WI38 (cell line): ENCODE measurements at regions not wholly inside any gene's neighbourhood (a gene's known extent, or its start where the extent isn't known, plus 50 kb on each side); places are given as distances from the start of the nearest gene placed in this dataset.

Source experiments
- H3K4me3 ChIP-seq: 2 replicates; pipeline ENCODE4 v1.5.1; 2011; ENCODE audit warnings: low read depth, mild to moderate bottlenecking, control low read depth, low read length
- TF ChIP-seq, protein P1 (sequence below): IDR thresholded peaks from 2 replicates; pipeline ENCODE4 v1.5.1; 2012; ENCODE audit warnings: low read depth, mild to moderate bottlenecking, control low read depth, low read length

DNA sequence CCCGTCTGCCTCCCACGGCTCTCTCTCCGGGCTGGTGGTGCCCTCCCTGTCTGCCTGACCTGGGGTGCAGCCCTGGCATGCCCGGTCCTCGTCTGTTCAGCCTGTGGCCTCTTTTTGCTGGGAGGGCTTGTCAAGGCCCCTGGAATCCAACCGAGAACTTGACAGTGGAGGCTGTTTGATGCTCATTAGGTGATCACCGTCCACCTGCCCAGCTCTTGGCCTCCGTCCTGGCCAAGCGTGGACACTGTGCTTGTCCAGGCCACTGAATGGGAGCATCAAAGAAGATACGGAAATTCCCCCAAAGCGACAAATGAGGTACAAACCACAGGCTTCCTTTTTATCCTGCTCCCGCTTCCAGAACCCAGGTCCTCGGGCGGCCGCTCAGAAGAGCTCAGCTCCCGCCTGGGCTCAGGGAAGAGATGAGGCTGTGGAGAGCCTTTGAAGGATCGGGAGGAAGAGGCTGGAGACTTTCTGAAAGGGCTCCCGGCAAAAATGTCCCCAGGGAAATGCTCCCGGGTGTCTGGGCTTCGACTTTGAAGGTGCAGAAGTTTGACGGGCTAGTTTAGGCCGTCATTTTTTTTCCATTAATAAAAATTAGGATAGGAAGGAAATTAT is 1273.9 kb downstream of the BRD1 start:
- TF ChIP-seq, protein P1, sequence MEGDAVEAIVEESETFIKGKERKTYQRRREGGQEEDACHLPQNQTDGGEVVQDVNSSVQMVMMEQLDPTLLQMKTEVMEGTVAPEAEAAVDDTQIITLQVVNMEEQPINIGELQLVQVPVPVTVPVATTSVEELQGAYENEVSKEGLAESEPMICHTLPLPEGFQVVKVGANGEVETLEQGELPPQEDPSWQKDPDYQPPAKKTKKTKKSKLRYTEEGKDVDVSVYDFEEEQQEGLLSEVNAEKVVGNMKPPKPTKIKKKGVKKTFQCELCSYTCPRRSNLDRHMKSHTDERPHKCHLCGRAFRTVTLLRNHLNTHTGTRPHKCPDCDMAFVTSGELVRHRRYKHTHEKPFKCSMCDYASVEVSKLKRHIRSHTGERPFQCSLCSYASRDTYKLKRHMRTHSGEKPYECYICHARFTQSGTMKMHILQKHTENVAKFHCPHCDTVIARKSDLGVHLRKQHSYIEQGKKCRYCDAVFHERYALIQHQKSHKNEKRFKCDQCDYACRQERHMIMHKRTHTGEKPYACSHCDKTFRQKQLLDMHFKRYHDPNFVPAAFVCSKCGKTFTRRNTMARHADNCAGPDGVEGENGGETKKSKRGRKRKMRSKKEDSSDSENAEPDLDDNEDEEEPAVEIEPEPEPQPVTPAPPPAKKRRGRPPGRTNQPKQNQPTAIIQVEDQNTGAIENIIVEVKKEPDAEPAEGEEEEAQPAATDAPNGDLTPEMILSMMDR = no peak
- no peak overlapping the region for H3K4me3 ChIP-seq

DNA sequence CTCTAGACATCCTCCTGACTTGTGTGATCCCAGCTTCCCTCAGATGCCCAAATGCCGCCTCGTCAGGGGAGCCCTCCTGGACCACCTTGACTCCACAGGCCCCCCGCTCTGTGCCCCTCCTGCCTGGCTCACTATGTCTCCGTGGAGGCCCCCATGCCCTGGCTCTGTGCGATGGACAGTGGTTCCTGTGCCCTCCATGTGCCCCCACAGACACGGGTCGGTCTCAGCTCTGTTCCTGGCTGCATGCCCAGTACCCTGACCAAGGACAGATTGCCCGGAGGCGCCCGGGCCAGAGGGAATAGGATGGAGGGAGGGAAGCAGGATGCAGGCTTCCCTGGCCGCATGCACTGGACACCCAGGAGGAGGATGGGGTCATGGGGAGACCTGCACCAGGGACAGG is 1274.6 kb downstream of the BRD1 start:
- TF ChIP-seq, protein P1 = no peak
- H3K4me3 ChIP-seq = no peak overlapping the region

DNA sequence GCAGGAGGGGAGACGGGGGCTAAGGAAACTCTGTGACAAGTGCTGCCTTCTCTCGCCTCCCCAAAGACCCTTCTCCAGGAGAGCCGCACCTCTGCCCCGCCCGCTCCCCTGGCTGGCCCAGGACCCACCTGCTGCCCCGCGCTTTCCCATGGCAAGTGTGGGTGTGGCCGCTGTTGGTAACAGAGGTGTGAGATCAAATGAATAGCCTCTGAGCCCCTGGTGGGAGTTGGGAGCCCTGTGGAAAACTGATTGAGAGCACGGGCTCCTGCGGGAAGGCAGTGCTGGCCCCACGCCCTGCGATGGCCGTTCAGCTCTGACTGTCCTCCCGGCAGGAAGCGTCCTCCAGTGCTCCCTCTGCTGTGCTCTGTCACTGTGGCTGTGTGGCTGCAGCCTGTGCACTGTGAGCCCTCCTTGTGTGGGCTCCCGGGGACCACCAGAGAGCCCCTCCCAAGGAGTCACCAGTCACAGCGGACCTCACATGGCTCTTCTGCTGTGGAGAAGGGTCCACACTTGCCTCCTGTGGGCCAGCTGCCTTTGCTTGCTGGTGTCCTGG is 1275.9 kb downstream of the BRD1 start:
- TF ChIP-seq, protein P1 = no peak
- H3K4me3 ChIP-seq = no peak overlapping the region

DNA sequence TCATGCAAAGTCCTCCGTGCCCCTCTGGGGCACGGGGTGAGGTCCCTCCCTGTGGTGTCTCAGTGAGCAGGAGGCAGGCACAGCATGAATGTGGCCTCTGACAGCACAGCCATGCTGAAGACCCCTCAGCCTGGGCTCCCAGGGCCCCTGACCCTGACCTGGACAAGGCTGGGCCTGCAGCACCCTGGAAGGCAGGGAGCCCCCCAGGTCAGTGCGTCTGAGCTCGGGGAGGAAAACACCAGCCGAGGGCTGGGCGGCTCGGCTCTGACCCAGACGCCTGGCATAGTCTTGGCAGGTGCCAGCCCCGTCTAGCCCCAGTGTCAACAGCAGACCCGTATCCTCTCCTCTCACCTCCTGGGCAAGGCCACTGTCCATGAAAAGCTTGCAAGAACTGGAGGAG is 1276.6 kb downstream of the BRD1 start:
- H3K4me3 ChIP-seq = no peak overlapping the region
- TF ChIP-seq, protein P1 = no peak

DNA sequence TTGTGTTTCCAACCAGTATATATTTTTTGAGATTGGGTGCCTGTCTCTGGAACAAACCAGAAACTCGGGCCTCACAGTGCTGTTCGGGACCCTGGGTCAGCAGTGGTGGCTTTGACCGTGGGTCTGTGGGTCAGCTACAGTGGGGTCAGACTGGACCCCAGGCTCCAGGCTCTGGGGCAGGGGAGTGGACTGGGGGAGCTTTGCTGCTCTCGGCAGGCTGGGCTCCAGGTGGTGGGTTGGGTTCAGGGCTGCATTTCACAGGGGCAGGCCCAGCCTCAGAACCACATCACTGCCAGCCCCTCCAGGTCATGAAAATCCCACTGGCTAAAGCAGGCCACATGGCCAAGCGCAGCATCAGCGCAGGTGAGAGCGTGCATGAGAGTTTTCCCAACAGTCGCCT is 1279.3 kb downstream of the BRD1 start:
- H3K4me3 ChIP-seq = no peak overlapping the region
- TF ChIP-seq, protein P1 = no peak

DNA sequence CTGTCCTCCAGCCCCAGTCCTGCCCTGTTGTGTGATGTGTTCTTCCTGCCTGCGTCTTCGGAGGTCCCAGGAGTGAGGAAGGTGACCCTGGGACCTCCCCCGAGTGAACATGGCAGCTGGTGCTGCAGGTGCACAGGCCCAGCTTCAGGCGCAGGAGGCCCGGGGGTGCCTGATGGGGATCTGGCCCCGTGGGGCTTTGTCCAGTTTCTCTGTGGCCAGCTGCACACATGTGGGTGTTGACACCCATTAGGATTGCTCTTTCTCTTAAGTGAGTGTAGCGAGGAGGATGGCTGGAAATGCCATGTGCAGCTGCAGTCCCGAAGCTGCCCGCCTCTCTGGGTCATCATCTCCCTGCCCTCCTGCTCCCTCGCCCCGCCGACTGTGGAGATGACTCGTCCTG is 1279.7 kb downstream of the BRD1 start:
- H3K4me3 ChIP-seq = no peak overlapping the region
- TF ChIP-seq, protein P1 = no peak

DNA sequence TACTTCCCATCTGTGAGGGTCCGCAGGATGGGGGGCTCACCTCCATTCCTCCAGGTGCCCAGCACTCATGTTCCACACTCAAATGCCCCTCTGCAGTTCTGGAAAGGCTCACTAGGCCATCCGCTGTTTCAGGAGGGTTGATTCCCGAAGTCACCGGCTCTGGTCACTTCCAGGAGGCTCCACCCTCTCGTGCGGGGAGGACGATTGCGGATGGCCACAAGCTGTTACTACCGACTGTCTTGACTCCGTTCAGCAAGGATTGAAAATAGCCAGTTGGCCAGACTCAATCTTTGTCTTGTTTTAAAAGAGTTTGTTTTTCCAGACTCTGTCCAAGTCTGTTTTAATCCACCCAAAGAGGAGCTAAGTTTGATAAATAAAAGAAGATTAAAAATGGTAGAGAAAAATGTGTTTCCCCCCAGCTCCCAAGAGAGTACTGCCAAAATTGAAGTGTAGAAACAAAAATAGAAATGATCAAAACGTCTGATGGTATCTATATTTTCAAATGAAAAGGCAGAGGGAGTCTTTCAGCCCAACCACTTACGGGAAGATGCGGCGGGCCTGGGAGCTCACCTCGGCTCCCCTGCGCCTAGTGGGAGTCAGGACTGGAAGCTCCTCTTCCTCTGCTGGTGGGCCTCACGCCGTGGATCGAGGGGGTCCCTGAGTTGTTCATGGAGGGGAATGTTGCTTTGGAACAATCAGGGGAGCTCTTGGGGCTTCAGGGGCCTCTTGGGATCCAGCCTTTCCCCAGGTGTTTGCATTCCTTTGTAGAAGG is 1280.8 kb downstream of the BRD1 start:
- H3K4me3 ChIP-seq = no peak overlapping the region
- TF ChIP-seq, protein P1 = no peak
